Esophagus muscularis mucosa (tissue), 4 donors: ENCODE measurements at regions not wholly inside any gene's neighbourhood (a gene's known extent, or its start where the extent isn't known, plus 50 kb on each side); places are given as distances from the start of the nearest gene placed in this dataset.

Experiments
- CTCF ChIP-seq, 3 experiments: fragments of 200-600 bp in 2 of 3; fragments of 450-650 bp in 1 of 3; sonication (generic) in 2 of 3; IDR thresholded peaks; one replicate each; pipeline ENCODE4 v1.5.1; 2017 to 2019; ENCODE audit warnings: antibody characterized with exemption in 3 of 3, mild to moderate bottlenecking in 2 of 3, moderate library complexity in 1 of 3
- EP300 ChIP-seq: sonication (generic); formaldehyde crosslinking; IDR thresholded peaks from one replicate; pipeline ENCODE4 v1.6.1; 2017; ENCODE audit warnings: antibody characterized with exemption
- POLR2A ChIP-seq: fragments of 450-650 bp; IDR thresholded peaks from one replicate; pipeline ENCODE4 v1.6.1; 2017; ENCODE audit warnings: antibody characterized with exemption, moderate library complexity, mild to moderate bottlenecking, low read depth
- POLR2AphosphoS5 ChIP-seq, 2 donors: sonication (generic); formaldehyde crosslinking; IDR thresholded peaks; one replicate each; pipeline ENCODE4 v1.6.1; 2017; ENCODE audit warnings: antibody characterized with exemption in 2 of 2

- TF ChIP-seq POLR2A (no peak), CTCF (IDR thresholded peaks at IDR 0.05) (no peak), EP300 (no peak), POLR2AphosphoS5 (IDR thresholded peaks at IDR 0.05) (no peak)
These were observed 580.5 kb downstream of the OTOL1 start for GRCh38 chr3:162077108-162077507.
